ENCODE measurements at regions not wholly inside any gene's neighbourhood (a gene's known extent, or its start where the extent isn't known, plus 50 kb on each side); places are given as distances from the start of the nearest gene placed in this dataset.

- no TSS peak for BruUV-seq (replicated peaks)
- intact Hi-C loops (cut with micrococcal nuclease) = no loop called here
- CTCF ChIA-PET = no interaction called here
- Histone ChIP-seq H3K9ac (ENCODE audit: low read length) (no peak overlapping the region), H3K4me1 (ENCODE audit: control insufficient read depth in 1 of 2, insufficient read depth in 2 of 2, low read length in 2 of 2) (peaks cover 0 to 4% of the 10 kb centered on the region in 2 experiments; a peak in 1 of 4 replicates), H3K27me3 (ENCODE audit: insufficient read depth, low read length) (no peaks in the 10 kb centered on the region), H4K20me1 (ENCODE audit: insufficient read depth) (no peaks in the 10 kb centered on the region), H3K4me3 (replicated peaks in 1 of 2; ENCODE audit: low read depth in 1 of 2, low read length in 2 of 2) (no peak overlapping the region), H3K9me2 (ENCODE audit: insufficient read depth) (no peaks in the 10 kb centered on the region), H2AFZ (ENCODE audit: low read depth, low read length, poor library complexity, severe bottlenecking) (no peak overlapping the region), H3K79me2 (ENCODE audit: insufficient read depth, low read length) (no peaks in the 10 kb centered on the region), H3K27ac (ENCODE audit: low read depth, low read length) (no peak overlapping the region), H3K9me3 (ENCODE audit: control insufficient read depth in 1 of 2, insufficient read depth in 1 of 2, low read depth in 1 of 2, low read length in 2 of 2) (no peaks in the 10 kb centered on the region), H3K36me3 (ENCODE audit: control insufficient read depth in 1 of 2, insufficient read depth in 2 of 2, low read length in 2 of 2) (no peaks in the 10 kb centered on the region), H3K4me2 (ENCODE audit: low read length) (no peak overlapping the region)
- no peak for ATAC-seq
- DNase-seq (ENCODE audit: low read depth, low spot score) = no peak
- RAD21 ChIA-PET (ENCODE audit: low non-redundant PET in 1 of 2, low total read pairs in 2 of 2, uncharacterized antibody in 2 of 2, unreplicated experiment in 2 of 2) = no interaction called here
- TF ChIP-seq RAD21 (IDR thresholded peaks at IDR 0.05; ENCODE audit: low read depth) (peak; percentile 19; the same call in 1 of the 2 replicates), ZFX (IDR thresholded peaks at IDR 0.05) (no peak)
- POLR2A ChIA-PET = no interaction called here
Observed at GRCh38 chr10:28891058-28891713, 213.9 kb downstream of the BAMBI start.

- no peaks in the 10 kb centered on the region for H3K36me3 ChIP-seq (ENCODE audit: control insufficient read depth in 1 of 2, insufficient read depth in 2 of 2, low read length in 2 of 2)
- H3K79me2 ChIP-seq (ENCODE audit: insufficient read depth, low read length) = no peaks in the 10 kb centered on the region
- ATAC-seq (no peak), DNase-seq (ENCODE audit: low read depth, low spot score) (no peak)
- no peaks in the 10 kb centered on the region for H3K27me3 ChIP-seq (ENCODE audit: insufficient read depth, low read length)
- no peak overlapping the region for H3K27ac ChIP-seq (ENCODE audit: low read depth, low read length)
- intact Hi-C loops (cut with micrococcal nuclease) = no loop called here
- H3K9me2 ChIP-seq (ENCODE audit: insufficient read depth) = no peaks in the 10 kb centered on the region
- H3K4me2 ChIP-seq (ENCODE audit: low read length) = no peak overlapping the region
- H2AFZ ChIP-seq (ENCODE audit: low read depth, low read length, poor library complexity, severe bottlenecking) = no peak overlapping the region
- ChIA-PET POLR2A (no interaction called here), RAD21 (ENCODE audit: low non-redundant PET in 1 of 2, low total read pairs in 2 of 2, uncharacterized antibody in 2 of 2, unreplicated experiment in 2 of 2) (no interaction called here), CTCF (no interaction called here)
- H3K9me3 ChIP-seq (ENCODE audit: control insufficient read depth in 1 of 2, insufficient read depth in 1 of 2, low read depth in 1 of 2, low read length in 2 of 2) = no peaks in the 10 kb centered on the region
- H3K9ac ChIP-seq (ENCODE audit: low read length) = no peak overlapping the region
- no peaks in the 10 kb centered on the region for H4K20me1 ChIP-seq (ENCODE audit: insufficient read depth)
- BruUV-seq (replicated peaks) = no TSS peak
- H3K4me1 ChIP-seq (ENCODE audit: control insufficient read depth in 1 of 2, insufficient read depth in 2 of 2, low read length in 2 of 2) = peaks cover 0 to 4% of the 10 kb centered on the region in 2 experiments; a peak in 1 of 4 replicates
- H3K4me3 ChIP-seq (replicated peaks in 1 of 2; ENCODE audit: low read depth in 1 of 2, low read length in 2 of 2) = no peak overlapping the region
- TF ChIP-seq JUND (IDR thresholded peaks at IDR 0.05) (no peak), SP1 (IDR thresholded peaks at IDR 0.05; ENCODE audit: low read depth) (no peak), ELF1 (IDR thresholded peaks at IDR 0.05; ENCODE audit: borderline replicate concordance, low read depth) (no peak), ZNF274 (IDR thresholded peaks at IDR 0.05; ENCODE audit: low read depth, low read length) (no peak), POLR2A (IDR thresholded peaks at IDR 0.05; ENCODE audit: borderline replicate concordance, extremely low read depth, insufficient read depth, insufficient read length) (no peak), FOSL1 (IDR thresholded peaks at IDR 0.05; ENCODE audit: low read depth) (no peak), EZH2phosphoT487 (IDR thresholded peaks at IDR 0.05; ENCODE audit: borderline replicate concordance) (no peak), CTCF (IDR thresholded peaks at IDR 0.05 in 2 of 3, conservative IDR thresholded peaks at IDR 0.05 in 1 of 3; ENCODE audit: borderline replicate concordance in 1 of 3, insufficient read depth in 1 of 3, low read depth in 2 of 3, low read length in 2 of 3) (no peak), REST (IDR thresholded peaks at IDR 0.05; ENCODE audit: low read depth) (no peak), ATF3 (IDR thresholded peaks at IDR 0.05) (no peak), EZH2 (IDR thresholded peaks at IDR 0.05) (no peak), TCF7L2 (IDR thresholded peaks at IDR 0.05; ENCODE audit: borderline replicate concordance, extremely low read depth, insufficient read depth, insufficient read length) (no peak)
Observed at GRCh38 chr10:28892818-28893547, 215.7 kb downstream of the BAMBI start.

Measured in HCT116 (cell line).